ENCODE measurements at regions not wholly inside any gene's neighbourhood (a gene's known extent, or its start where the extent isn't known, plus 50 kb on each side); places are given as distances from the start of the nearest gene placed in this dataset.
A peak's percentile ranks its signal among the peaks of the same experiment; 100 is the strongest.

DNA sequence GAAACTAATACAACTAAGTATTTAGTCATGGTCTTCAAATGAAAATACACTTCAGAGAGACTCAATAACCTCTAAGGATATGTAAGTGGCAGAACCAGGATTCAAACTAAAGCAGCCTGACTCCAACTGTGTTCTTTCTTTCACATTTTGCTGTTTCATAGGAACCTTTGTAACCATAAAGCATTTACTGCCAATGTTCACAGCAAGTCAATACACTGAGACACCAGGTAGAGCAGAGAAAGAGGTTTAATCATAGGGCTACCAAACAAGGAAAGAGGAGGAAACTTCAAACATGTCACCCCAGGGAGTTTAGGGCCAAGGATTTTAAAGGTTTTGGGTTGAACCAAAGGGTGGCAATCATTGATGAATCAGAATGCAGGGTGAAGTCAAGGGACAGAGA, 263.1 kb upstream of the PTGER4 start:
- in situ Hi-C loops (cut with MboI; ENCODE audit: low pct_unique_long_range_greater_than_20kb, low sequenced_read_pairs): no loop called here
- no peak for DNase-seq

DNA sequence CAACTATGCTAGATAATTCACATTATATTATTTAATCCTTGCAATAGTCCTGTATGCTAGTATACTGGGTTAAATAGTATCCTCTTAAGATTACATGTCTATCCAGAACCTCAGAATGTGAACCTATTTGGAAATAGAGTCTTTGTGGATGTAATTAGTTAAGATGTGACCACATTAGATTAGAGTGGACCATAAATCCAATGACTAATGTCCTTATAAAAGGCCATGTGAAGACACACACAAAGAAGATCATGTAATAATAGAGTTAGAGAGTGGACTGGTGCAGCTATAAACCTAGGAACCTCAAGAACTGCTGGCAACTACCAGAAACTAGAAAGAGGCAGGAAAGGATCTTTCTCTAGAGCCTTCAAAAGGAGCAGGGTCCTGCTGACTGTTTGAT, 263.6 kb upstream of the PTGER4 start:
- in situ Hi-C loops (cut with MboI; ENCODE audit: low pct_unique_long_range_greater_than_20kb, low sequenced_read_pairs): no loop called here
- no peak for DNase-seq

DNA sequence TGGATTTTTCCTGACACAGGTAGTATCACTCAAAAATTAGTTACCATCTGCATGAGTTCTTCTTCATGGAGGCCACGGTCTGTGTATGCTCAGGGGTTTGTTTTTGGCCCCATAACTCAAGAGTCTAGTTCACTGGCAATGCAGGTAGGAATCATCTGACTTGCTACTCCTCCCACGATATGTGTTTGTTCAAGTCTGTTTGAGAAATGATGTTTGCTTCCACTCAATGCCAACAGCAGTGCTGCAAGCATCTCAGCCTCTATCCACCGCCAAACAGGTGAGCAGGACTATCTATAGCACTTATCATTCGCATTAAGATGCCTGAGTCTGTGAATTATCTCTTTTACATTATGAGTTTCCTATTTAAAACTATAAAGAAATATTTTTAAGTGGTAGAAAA, 264.8 kb upstream of the PTGER4 start:
- in situ Hi-C loops (cut with MboI; ENCODE audit: low pct_unique_long_range_greater_than_20kb, low sequenced_read_pairs): no loop called here
- DNase-seq: no peak

DNA sequence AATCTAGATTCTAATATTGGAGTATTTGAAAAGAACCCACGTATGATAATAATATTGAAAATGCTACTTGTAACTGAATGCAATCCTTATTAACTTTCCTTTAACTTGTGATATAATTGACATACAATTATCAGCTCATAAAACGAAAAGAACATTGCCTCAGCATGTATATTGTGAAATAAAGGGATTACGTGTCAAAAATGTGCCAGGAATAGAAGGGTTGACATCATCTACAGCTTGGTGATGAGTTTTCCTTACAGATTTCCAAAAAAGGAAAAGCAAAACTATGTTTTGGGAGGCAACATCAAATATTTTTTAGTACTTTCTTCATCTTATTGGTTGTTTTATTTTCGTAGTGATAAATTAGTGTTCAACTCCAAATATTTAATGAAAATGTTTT, 266.0 kb upstream of the PTGER4 start:
- in situ Hi-C loops (cut with MboI; ENCODE audit: low pct_unique_long_range_greater_than_20kb, low sequenced_read_pairs): no loop called here
- no peak for DNase-seq

DNA sequence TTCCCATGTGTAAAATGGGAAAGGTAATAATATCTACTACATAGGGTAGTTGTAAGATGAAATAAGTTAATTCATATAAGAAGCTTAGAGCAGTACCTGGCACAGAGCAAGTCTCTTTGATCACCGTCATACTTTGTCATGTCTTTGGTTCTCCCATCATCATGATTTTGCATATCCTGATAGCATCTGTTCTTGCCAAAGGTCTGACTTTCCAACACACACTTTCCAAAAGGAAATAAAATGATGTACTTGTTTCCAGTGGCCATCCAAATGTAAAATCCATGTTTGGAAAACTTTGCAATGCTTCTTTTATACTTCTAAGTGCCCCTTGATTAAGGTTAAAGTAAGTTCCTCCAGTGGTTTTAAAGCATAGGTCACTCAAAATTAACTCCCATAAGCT, 266.9 kb upstream of the PTGER4 start:
- in situ Hi-C loops (cut with MboI; ENCODE audit: low pct_unique_long_range_greater_than_20kb, low sequenced_read_pairs): no loop called here
- no peak for DNase-seq

DNA sequence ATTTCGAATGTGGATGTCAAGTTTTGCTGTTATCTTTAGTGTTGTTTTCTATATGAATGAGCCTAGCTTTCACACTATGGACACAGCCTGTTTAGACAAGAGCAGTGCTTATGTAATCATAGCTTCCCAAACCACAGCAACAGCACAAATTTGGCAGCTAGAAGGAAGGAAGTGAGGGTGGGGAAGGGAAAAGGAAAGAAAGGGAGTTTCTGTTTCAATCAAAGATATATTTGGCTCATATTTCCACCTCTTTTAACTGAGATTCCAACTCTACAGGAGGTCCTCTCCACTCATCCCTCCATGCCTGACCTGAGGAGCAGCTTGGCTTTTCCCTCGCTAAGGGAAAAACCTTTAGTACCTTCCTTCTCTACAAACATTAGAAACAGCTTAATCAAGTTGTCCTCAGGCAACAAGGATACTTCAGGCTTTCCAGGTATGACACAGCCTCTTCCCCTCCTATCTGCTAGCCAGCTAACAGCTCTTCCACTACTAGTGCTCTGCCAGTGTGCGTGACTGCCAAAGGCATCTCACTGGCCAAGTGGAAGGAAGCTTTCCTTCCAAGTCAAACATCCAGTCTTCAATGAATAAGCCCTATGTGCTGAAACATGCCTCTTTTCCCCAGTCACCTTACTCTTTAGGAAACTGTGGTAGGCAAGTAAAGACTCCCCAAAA, 268.6 kb upstream of the PTGER4 start:
- peak; percentile 57 for DNase-seq
- in situ Hi-C loops (cut with MboI; ENCODE audit: low pct_unique_long_range_greater_than_20kb, low sequenced_read_pairs): no loop called here

DNA sequence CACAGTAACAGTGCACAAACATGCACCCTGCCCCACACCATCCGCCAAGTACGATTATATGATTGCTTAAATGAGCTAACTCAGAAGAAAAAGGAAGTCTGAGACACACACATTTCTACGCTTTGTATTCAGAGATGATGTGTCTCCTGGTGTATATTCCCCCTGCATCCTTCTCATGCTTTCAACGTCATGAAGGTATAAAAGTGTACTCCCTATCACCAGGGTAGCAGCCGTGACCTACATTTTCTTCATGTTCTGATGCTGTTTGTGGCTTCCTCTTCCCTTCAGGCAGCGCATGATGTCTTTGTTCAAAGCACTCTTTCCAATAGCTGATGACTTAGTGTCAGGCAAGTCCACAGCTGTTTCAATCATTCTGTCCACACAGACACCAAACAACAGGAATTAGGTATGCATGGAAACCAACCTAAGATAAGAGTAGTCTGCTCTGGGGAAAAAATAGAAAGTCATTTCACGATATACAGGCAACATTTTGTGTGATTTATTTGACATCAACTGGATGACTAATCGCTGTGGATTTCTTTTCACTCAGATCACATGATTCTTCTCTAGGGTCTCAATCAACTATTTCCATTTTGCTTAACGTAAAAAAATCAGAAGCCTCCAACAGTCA, 269.4 kb upstream of the PTGER4 start:
- peak; percentile 69 for DNase-seq
- in situ Hi-C loops (cut with MboI; ENCODE audit: low pct_unique_long_range_greater_than_20kb, low sequenced_read_pairs): no loop called here

DNA sequence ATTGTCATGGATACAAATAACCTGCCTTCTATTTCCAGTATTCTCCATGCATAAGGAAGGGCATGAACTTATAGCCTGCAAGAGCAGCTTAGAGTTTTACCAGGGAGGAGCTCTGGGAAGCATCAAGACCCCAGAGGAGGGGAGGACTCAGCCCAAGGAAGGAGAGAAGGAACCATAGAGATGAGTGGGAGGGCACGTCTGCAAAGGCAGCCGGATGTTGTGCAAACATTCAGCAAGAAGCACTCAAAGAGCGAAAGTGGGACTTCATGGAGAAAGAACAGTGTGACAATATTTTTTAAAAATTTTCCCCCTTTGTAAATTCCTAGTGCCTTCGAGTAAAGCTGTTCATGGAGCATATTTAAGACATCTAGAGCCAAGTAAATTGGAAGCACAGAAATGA, 270.1 kb upstream of the PTGER4 start:
- in situ Hi-C loops (cut with MboI; ENCODE audit: low pct_unique_long_range_greater_than_20kb, low sequenced_read_pairs): no loop called here
- peak; percentile 81 for DNase-seq

DNA sequence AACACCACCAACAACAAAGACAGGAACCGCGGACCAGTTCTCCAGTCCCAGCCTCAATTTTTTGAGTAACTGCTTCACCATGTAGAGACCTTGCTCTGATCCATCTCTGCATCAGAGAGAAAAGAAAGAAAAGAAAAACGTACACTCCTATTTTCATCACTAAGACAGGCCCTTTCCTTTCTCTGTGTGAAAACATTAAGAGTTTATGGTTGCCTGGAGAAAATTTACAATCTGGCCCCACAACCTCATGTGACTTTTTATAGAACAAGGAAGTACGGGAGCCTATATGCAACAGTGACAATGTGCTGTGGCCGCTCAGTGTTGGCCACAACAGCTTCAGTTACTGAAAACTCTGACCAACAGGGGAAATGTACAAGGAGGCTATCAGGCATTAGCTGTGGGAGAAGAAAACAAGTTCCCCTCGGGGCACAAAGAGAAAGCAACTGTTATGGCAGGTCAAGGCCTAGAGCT, 272.9 kb upstream of the PTGER4 start:
- in situ Hi-C loops (cut with MboI; ENCODE audit: low pct_unique_long_range_greater_than_20kb, low sequenced_read_pairs): no loop called here
- DNase-seq: peak; percentile 72

DNA sequence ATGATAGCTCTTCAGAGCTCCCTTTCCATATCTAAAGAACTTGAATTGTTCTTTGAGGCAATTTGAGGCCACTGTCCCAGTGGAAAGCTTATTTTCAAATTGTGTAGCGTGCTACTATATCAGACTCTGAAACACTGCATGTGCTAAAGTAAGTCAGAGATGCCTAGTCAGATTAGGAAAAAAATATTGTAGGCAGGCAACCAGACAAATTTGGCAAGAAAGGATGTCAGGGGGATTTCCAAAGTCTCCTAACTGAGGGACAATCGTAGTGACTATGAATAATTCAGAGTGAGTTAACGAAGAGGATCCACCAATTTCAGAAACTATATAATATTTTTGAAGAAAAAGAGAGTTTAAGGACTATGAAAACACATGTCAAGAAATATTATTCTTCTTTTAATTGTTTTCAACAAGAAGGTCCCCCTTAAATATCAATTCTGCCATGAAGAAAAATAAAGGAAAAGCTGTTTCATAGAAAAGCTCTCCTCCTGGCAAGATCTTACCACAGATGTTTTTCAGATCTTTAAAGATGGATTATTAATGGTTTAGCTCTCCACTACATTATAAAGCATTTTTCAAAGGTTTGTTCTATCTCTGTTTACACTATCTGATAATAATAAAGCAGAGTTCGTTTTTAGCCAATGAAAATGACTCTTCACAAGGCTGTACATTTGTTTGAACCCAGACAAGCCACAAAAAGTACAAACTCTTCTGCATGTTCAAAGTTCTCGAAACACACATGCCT, 273.5 kb upstream of the PTGER4 start:
- in situ Hi-C loops (cut with MboI; ENCODE audit: low pct_unique_long_range_greater_than_20kb, low sequenced_read_pairs): no loop called here
- no peak for DNase-seq

DNA sequence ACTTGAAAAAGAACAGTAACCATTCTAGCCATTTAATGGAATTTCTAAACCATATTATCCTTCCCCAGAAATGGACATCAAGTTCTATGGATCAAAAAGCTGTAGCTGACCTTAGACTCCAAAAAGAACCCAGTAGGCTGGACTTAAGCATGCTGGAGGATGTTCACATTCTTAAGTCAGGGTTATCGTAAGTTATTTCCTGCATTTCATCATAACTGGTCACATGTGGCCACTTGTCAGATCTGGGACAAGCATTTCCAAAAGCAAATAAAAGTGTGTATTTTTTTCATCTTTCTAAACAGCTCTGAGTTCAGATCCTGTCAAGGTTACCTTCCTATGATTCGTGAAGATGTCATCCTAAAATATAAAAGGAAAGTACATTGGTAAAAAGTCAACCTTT, 274.5 kb upstream of the PTGER4 start:
- no peak for DNase-seq
- in situ Hi-C loops (cut with MboI; ENCODE audit: low pct_unique_long_range_greater_than_20kb, low sequenced_read_pairs): no loop called here

DNA sequence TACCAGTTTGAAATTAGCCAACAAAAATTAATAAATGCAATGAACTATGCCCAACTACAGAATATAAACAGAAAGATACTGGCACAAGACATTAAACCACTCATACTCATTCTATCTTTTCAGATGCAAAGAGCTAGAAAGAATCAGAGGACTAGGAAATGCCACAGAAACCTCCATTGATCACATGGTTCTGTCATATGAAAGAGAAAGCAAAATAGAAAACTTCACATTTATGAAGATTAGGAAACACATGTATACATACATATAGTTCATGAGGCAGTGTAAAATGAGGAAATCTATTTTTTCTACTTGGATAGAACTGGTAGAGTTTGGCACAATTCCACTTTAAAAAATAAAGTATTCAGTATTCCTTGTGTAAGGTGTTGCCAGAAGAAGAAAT, 275.1 kb upstream of the PTGER4 start:
- in situ Hi-C loops (cut with MboI; ENCODE audit: low pct_unique_long_range_greater_than_20kb, low sequenced_read_pairs): no loop called here
- peak; percentile 23 for DNase-seq

DNA sequence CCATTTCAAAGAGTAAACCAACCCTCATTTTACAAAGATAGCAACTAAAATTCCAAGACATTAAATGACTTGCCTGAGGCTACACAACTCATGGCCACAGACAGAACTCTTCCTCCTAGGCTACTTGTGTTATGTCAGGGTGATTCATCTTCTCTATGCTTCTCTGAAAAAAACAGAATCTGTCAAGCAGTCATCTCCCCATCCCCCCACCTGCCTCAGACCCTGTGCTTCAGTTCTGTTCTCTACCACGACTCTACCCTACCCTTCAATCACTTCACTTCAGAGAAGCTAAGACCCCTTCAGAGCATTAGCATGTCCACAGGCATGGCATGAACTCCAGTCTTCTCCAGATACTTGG, 277.7 kb upstream of the PTGER4 start:
- in situ Hi-C loops (cut with MboI; ENCODE audit: low pct_unique_long_range_greater_than_20kb, low sequenced_read_pairs): no loop called here
- no peak for DNase-seq

DNA sequence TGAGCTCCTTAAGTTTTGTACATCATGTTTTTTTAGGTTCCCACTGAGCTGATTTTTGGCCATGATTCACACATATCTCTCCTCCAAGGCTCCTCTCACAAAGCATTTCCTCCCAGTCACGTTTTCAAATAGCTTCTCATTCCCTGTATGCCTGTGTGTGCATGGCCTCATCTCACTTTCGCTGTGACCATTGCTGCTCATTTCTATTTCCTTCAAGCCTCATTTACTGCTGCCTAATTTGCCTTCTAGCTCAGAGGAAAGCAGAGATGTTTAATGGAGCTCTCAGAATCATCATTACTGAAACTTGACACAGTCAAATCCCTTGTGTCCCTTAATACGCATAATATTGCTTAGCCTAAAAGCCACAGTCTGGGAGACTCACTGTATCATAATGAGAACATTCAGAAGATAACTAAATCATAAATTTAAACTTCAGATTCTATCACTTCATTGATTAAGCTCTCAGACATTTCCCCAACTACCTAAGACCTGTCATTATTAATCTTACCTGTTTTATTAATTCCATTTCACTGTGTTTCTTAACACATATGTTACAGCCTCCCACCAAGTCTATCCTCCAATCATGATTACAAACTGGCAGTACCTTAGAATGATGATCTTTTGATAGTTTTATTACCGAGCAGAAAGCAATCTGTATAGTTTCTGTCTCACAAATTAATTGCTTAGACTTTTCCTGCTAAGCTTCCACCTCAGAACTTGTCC, 278.3 kb upstream of the PTGER4 start:
- DNase-seq: no peak
- in situ Hi-C loops (cut with MboI; ENCODE audit: low pct_unique_long_range_greater_than_20kb, low sequenced_read_pairs): no loop called here

DNA sequence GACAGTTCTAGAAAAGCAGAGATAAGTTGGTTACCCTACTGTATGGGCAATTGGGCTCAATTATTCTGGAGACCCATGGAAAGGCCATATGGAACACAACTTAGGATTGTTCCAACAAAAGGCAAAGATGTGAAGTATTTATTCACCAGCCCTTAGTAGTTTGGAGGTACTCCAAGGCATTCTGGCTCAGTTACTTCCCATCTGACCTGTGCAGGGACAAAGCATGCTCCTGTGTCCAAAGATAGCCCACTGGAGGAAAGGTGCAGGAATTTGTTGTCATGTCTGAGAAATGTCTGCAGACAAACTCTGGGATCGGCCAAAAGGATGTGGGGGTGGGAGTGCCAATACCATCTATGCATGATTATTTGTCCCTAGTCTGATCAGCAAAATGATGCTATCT, 279.5 kb upstream of the PTGER4 start:
- in situ Hi-C loops (cut with MboI; ENCODE audit: low pct_unique_long_range_greater_than_20kb, low sequenced_read_pairs): no loop called here
- no peak for DNase-seq

DNA sequence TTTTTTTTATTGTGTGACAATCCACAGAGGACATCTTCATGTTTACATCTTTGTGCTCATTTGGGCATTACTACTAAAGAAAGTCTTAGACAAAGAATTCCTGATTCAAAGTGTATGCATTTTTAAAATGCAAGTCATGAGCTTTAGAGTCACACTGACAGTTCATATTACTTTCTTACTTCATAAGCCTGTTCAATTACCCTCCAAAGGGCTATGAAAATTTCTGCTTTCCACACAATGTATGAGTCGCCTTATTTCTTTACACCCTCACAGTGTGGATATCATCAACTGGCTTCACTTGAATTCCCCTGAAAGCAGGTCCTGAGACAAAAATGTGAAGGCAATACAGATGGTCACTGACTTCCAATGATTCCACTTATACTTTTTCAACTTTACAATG, 280.4 kb upstream of the PTGER4 start:
- in situ Hi-C loops (cut with MboI; ENCODE audit: low pct_unique_long_range_greater_than_20kb, low sequenced_read_pairs): no loop called here
- DNase-seq: no peak

DNA sequence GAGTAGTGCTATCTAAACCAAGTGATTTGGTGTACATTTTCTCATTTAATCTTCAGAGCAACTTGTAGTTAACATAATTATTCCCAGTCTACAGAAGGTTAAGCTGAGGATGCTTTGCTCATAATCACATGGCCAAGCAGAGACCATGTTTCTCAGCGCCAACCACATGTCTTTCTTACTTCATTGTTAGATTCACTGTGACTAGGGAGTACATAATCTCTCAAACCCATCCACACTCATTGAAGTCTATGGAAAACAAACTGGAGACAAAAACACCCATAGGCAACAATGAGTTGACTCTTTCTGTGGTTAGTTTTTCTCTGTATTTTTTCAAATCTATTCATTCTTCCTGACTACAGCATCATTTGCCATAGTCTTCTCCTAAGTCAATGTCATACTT, 281.7 kb upstream of the PTGER4 start:
- DNase-seq: no peak
- in situ Hi-C loops (cut with MboI; ENCODE audit: low pct_unique_long_range_greater_than_20kb, low sequenced_read_pairs): no loop called here

DNA sequence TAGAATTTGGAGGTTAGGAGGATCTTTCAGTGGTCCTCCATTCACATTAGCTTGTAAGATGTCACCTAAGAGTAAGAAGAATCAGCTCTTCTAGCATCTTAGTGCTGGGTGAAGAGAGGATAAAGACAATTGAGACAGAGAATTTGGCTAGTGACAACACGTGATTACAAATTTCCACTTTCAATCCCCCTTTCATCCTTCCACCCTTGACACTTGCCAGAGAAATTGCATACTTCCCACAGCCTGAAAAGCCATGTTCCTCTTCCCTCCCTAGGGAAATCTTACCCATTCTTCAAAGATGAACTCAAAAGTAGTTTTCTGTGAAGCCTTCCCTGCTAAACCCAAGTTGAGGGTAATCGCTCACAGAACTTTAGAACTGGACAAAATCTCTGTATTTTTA, 282.6 kb upstream of the PTGER4 start:
- in situ Hi-C loops (cut with MboI; ENCODE audit: low pct_unique_long_range_greater_than_20kb, low sequenced_read_pairs): no loop called here
- no peak for DNase-seq

DNA sequence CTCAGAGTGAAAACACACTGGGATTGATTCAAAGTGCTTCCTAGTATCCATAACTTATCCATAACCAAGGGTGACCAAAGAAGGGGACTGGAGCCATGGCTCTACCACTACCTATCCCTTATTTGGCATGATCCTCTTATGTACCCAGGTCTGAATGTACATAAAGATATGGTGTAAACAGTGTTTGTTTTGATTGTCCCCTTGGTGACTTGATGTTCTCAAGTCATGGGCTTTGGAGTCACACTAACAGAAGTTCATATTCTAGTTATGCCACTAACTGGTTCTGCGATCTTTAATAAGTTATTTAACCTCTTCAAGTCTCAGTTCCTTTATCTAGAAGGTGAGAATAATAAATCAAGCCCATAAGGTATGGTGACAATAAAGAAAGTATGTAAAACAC, 283.4 kb upstream of the PTGER4 start:
- in situ Hi-C loops (cut with MboI; ENCODE audit: low pct_unique_long_range_greater_than_20kb, low sequenced_read_pairs): no loop called here
- DNase-seq: no peak

DNA sequence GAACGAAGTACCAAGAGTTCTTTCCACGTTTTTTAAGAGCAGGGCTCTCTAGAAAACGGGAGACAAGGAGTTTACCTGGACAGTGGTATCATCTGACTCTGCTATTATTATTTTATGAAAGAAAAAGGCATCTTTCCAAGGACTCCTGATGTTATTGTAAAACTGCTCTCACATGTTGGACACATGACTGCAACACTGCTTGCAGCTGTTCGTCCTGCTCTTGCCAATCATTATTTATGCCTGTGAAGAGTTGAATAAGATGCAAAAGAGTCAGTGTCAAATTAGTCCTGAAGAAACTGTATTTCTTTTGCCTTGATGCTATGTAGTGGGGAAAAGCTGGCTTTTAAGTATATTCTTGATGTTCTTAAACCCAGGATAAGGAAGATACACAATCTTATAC, 284.5 kb upstream of the PTGER4 start:
- DNase-seq: no peak
- in situ Hi-C loops (cut with MboI; ENCODE audit: low pct_unique_long_range_greater_than_20kb, low sequenced_read_pairs): no loop called here

All from KBM-7 (cell line).